Chondrocyte (in vitro differentiated cells): ENCODE measurements at regions not wholly inside any gene's neighbourhood (a gene's known extent, or its start where the extent isn't known, plus 50 kb on each side); places are given as distances from the start of the nearest gene placed in this dataset.

Experiments
- DNase-seq: peaks from one replicate; pipeline ENCODE4 v3.0.0; 2021; ENCODE audit warnings: mixed read lengths, low spot score
- H3K27ac Mint-ChIP-seq: one replicate; pipeline ENCODE4 v1.8.0; 2021; ENCODE audit warnings: mild to moderate bottlenecking, moderate library complexity, mixed read lengths; ENCODE audit not compliant: unreplicated experiment
- H3K27me3 Mint-ChIP-seq: 2 replicates; pipeline ENCODE4 v1.8.0; 2021; ENCODE audit warnings: low read depth, mixed read lengths
- H3K36me3 Mint-ChIP-seq: 2 replicates; pipeline ENCODE4 v1.8.0; 2021; ENCODE audit warnings: low read depth, mixed read lengths
- H3K4me1 Mint-ChIP-seq: 2 replicates; pipeline ENCODE4 v1.8.0; 2021; ENCODE audit warnings: low read depth, mild to moderate bottlenecking, mixed read lengths
- H3K4me3 Mint-ChIP-seq: one replicate; pipeline ENCODE4 v1.8.0; 2021; ENCODE audit warnings: mild to moderate bottlenecking, moderate library complexity, mixed read lengths; ENCODE audit not compliant: unreplicated experiment
- H3K9me3 Mint-ChIP-seq: 2 replicates; pipeline ENCODE4 v1.8.0; 2021; ENCODE audit warnings: low read depth, mixed read lengths
- CTCF ChIP-seq: fragments of 200-600 bp; sonication (generic); IDR thresholded peaks from 2 replicates; pipeline ENCODE4 v1.5.0; 2021; ENCODE audit warnings: antibody characterized with exemption, mild to moderate bottlenecking, moderate library complexity

DNA sequence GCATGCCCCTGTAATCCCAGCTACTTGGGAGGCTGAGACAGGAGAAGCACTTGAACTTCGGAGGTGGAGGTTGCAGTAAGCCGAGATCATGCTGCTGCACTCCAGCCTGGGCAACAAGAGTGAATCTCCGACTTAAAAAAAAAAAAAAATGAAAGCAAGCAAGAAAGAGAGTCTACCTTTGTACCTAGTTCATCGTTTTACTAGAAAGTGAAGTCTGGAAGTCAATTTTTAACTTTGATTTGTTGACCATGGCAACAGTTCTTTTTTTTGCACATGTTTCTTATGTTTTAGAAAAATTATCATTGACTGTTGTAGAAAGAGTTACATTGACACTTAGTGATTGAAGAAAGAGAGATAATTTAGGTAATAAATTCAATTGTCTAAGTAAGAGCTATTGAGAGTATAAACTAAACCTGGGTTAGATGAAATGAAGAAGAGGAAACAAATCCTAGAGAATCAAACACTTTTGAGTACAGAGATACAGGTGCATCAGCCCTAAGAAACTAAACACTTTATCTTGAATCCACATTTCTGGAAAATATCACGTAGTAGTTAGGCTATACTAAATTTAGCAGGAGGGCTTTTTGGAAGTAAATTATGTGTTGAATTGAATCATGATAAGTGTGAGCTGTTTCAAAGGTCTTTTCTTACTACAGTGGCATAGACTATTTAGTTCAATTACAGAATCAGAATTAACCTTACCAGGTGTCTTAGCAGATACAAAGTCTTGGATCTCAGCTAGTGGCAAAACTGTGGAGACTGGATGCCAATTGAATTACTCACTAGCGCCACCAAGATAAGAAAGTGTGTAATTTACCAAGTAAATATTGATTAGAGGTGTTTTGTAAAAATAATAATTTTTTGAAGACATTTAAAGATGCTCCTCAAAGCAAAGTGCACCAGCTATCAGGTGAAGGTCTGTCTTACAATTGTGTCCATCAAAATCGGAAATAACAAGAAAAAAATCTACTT is 303.4 kb upstream of the NRXN1 start:
- no peaks in the 10 kb centered on the region for H3K9me3 Mint-ChIP-seq
- no peak overlapping the region for H3K4me3 Mint-ChIP-seq
- H3K4me1 Mint-ChIP-seq = no peaks in the 10 kb centered on the region
- no peak for DNase-seq
- peaks cover 5% of the 10 kb centered on the region for H3K27me3 Mint-ChIP-seq
- H3K36me3 Mint-ChIP-seq = no peaks in the 10 kb centered on the region
- peak; percentile 9 for TF ChIP-seq CTCF
- H3K27ac Mint-ChIP-seq = no peak overlapping the region

DNA sequence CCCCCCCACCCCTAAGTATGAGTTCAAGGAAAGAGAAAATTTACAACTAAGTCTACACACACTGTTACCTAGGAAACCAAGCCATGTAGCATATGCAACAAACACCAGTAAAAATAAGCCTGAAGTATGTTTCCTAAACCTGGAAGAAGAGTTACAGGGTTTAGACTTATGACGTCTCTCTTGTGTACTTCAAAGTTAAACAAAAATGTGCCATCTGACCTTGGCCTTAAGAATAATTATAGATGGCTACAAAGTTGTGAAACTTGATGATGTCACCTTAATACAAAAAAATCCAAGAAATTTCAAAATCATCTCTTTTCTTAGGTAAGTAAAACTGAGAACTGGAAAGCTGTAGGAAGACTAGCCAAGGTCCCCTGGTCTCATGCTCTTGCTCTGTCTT is 297.6 kb upstream of the NRXN1 start:
- Mint-ChIP-seq H3K27ac (no peak overlapping the region), H3K4me3 (no peak overlapping the region), H3K9me3 (no peaks in the 10 kb centered on the region), H3K4me1 (no peaks in the 10 kb centered on the region), H3K27me3 (no peaks in the 10 kb centered on the region), H3K36me3 (no peaks in the 10 kb centered on the region)
- DNase-seq = no peak
- TF ChIP-seq CTCF = no peak

DNA sequence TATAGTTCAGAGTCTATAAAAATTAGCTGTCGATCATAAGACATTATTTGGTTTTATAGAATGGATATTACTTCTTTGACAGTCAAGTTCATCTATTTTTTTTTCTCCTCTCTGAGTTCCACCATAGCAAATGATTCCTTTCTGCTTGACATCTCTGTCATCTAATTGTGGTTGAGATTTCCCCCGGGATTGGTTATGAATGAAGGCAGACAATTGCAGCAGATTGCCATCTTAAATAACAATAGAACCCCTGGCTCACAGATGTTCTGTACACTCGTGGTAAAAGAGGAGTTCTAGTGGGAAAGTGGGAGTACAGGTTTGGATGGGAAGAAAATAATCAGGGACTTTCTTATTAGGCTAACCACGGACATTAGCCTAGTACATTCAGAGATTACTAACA is 292.1 kb upstream of the NRXN1 start:
- H3K27me3 Mint-ChIP-seq = no peaks in the 10 kb centered on the region
- no peaks in the 10 kb centered on the region for H3K4me1 Mint-ChIP-seq
- no peak for TF ChIP-seq CTCF
- peaks cover 5% of the 10 kb centered on the region for H3K9me3 Mint-ChIP-seq
- DNase-seq = no peak
- no peak overlapping the region for H3K27ac Mint-ChIP-seq
- H3K4me3 Mint-ChIP-seq = no peak overlapping the region
- H3K36me3 Mint-ChIP-seq = no peaks in the 10 kb centered on the region

DNA sequence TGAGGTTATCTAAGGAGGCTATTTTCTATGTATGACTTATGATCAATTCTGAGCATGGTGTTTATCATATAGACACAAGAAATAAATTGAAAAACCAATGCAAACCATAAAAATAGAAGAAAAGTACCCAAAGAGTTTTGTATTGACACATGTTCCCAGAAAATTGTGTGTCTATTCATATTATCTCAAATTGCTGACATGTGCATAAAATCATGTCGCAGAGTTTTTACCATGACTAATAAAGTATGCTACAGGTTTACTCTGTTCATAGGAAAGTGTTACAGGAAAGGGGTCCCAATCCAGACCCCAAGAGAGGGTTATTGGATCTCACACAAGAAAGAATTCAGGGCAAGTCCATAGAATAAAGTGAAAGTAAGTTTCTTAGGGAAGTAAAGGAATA is 290.7 kb upstream of the NRXN1 start:
- H3K36me3 Mint-ChIP-seq = no peaks in the 10 kb centered on the region
- TF ChIP-seq CTCF = no peak
- no peaks in the 10 kb centered on the region for H3K4me1 Mint-ChIP-seq
- DNase-seq = no peak
- H3K4me3 Mint-ChIP-seq = no peak overlapping the region
- H3K27me3 Mint-ChIP-seq = no peaks in the 10 kb centered on the region
- no peak overlapping the region for H3K27ac Mint-ChIP-seq
- peaks cover 11% of the 10 kb centered on the region for H3K9me3 Mint-ChIP-seq

DNA sequence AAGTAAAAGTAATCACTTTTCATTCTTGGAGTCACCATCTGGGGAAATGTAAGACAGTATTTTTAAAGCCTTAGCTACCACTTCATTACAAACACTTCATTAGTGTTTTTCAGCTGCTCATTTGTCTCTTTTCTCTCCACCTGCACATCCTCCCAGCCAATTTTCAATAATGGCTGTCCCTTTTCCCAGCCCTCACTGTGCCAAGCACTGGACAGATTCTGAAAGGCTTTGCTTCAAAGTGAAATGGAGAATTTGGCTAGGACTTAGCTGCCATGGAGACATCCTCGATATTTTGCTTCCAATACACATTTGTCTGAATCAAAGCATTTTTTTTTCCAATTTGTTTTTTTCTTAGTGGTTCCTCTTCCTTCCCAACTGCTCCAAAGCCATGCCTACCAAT is 272.4 kb upstream of the NRXN1 start:
- DNase-seq = no peak
- Mint-ChIP-seq H3K9me3 (no peaks in the 10 kb centered on the region), H3K27me3 (peaks cover 2% of the 10 kb centered on the region), H3K27ac (no peak overlapping the region), H3K4me1 (no peaks in the 10 kb centered on the region), H3K36me3 (no peaks in the 10 kb centered on the region), H3K4me3 (no peak overlapping the region)
- TF ChIP-seq CTCF = no peak
